ENCODE measurements at regions not wholly inside any gene's neighbourhood (a gene's known extent, or its start where the extent isn't known, plus 50 kb on each side); places are given as distances from the start of the nearest gene placed in this dataset.

DNA sequence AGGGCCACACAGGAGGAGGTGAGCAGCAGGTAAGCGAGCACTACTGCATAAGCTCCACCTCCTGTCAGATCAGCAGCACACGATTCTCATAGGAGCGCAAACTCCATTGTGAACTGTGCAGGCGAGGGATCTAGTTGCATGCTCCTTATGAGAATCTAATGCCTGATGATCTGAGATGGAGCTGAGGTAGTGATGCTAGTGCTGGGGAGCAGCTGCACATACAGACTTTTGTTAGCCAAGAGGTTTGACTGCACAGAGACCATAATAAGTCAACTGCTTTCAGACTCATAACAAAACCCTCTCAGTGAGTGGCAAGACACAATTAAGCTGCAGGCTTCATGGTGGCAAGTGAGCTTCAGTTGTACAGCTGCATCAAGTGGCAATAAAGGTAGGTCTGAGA lies 83.4 kb downstream of the PSMG1 start:
- TF ChIP-seq, protein P1, sequence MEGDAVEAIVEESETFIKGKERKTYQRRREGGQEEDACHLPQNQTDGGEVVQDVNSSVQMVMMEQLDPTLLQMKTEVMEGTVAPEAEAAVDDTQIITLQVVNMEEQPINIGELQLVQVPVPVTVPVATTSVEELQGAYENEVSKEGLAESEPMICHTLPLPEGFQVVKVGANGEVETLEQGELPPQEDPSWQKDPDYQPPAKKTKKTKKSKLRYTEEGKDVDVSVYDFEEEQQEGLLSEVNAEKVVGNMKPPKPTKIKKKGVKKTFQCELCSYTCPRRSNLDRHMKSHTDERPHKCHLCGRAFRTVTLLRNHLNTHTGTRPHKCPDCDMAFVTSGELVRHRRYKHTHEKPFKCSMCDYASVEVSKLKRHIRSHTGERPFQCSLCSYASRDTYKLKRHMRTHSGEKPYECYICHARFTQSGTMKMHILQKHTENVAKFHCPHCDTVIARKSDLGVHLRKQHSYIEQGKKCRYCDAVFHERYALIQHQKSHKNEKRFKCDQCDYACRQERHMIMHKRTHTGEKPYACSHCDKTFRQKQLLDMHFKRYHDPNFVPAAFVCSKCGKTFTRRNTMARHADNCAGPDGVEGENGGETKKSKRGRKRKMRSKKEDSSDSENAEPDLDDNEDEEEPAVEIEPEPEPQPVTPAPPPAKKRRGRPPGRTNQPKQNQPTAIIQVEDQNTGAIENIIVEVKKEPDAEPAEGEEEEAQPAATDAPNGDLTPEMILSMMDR (IDR thresholded peaks at IDR 0.05; ENCODE audit: insufficient read depth, low read length): no peak
- TF ChIP-seq POLR2AphosphoS5 (IDR thresholded peaks at IDR 0.05; ENCODE audit: low read depth) (no peak), GABPA (IDR thresholded peaks at IDR 0.05; ENCODE audit: low read depth) (no peak), SPI1 (IDR thresholded peaks at IDR 0.05; ENCODE audit: borderline replicate concordance, low read depth) (no peak)
- TF ChIP-seq, protein P2, sequence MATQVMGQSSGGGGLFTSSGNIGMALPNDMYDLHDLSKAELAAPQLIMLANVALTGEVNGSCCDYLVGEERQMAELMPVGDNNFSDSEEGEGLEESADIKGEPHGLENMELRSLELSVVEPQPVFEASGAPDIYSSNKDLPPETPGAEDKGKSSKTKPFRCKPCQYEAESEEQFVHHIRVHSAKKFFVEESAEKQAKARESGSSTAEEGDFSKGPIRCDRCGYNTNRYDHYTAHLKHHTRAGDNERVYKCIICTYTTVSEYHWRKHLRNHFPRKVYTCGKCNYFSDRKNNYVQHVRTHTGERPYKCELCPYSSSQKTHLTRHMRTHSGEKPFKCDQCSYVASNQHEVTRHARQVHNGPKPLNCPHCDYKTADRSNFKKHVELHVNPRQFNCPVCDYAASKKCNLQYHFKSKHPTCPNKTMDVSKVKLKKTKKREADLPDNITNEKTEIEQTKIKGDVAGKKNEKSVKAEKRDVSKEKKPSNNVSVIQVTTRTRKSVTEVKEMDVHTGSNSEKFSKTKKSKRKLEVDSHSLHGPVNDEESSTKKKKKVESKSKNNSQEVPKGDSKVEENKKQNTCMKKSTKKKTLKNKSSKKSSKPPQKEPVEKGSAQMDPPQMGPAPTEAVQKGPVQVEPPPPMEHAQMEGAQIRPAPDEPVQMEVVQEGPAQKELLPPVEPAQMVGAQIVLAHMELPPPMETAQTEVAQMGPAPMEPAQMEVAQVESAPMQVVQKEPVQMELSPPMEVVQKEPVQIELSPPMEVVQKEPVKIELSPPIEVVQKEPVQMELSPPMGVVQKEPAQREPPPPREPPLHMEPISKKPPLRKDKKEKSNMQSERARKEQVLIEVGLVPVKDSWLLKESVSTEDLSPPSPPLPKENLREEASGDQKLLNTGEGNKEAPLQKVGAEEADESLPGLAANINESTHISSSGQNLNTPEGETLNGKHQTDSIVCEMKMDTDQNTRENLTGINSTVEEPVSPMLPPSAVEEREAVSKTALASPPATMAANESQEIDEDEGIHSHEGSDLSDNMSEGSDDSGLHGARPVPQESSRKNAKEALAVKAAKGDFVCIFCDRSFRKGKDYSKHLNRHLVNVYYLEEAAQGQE (IDR thresholded peaks at IDR 0.05; ENCODE audit: insufficient replicate concordance, low read depth): no peak

All from HL-60 (cell line).